ENCODE measurements at regions not wholly inside any gene's neighbourhood (a gene's known extent, or its start where the extent isn't known, plus 50 kb on each side); places are given as distances from the start of the nearest gene placed in this dataset.
"Not testable (repeated sequence)": the region's sequence is repeated elsewhere in the genome, so short reads cannot be mapped to it uniquely, and the experiment has no call there.

DNA sequence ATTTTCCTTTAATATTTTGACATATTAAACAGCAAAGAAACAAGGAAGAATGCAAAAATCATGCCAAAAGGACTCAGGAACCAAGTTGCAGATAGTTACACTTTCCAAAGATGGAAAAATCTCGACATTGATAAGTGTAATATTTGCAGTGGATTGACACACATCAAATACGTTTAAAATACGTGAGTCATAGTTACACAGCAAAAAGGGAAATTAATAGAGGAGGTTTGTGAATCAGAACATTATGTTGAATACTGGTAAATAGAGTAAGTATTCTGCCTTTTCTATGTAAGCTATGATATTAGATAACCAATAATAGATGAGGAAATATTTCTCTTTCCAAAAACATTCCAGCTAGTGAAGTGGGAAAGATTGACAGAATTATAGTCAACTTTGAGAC is 1761.3 kb upstream of the IGFBP7 start:
- no peak for DNase-seq

DNA sequence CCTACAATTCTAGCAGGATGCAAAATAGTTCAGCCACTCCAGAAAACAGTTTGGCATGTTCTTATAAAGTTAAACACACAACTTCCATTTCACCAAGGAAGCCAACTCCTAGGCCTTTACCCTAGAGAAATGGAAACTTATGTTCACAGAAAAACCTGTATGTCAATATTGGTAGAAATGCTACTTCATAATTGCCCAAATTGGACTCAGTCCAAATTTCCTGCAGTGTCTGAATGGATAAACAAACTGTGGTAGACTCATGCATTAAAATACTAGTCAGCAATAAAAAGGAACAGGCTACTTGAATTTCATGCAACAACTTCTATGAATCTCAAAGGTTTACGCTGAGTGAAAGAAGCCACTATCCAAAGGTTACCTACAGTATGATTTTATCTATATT is 1738.8 kb upstream of the IGFBP7 start:
- DNase-seq = no peak

DNA sequence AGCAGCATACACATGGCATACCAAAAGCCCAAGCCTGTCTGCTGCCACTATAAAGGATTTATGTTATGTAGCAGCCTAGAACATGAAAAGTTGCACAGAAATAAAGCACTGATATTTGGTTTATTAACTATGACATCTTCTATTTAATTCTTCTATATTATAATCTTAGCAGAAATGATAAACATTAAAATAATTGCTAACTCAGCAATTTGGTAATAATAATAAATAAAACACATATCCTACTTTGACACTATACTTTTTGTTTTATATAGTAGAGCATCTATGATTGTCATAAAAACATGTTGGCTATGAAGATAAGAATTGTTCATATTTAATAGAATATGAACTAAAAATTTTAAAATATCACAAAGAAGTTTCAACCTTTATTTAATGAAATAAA is 1733.3 kb upstream of the IGFBP7 start:
- DNase-seq = no peak

DNA sequence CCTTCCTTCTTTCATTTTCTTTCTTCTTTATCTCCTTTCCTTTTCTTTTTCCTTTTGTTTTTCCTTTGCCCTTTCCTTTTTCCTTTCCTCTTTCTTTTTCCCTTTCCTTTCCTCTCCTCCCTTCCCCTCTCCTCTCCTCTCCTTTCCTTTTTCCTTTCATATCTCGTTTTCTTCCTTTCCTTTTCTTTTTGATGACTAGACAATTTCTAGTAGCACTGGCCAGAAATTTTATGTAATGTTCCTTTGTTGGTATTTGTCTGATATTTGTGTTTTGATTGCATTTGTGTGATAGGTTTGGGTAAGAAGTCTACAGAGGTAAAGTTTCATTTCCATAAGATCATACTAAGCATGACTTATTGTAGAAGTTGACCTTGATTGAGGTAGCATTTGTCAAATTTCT is 1722.9 kb upstream of the IGFBP7 start:
- no peak for DNase-seq

DNA sequence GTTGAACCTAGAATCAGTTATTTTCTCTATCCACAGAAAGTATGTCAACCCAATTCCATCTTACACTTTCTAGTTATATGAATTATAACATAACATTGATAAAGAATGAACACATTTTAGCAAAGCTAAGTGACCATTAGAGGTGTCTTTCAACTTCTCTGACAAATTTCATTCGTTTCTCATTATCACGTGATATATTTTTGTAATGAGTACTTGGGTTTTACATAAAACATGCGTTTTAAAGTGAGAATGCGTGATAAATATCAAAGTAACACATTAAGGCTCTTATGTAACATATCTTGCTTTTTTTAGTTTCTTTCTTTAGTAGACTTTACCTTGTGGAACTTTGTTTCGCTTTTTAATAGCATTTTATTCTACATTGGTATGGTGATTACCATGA is 1715.1 kb upstream of the IGFBP7 start:
- DNase-seq = no peak

DNA sequence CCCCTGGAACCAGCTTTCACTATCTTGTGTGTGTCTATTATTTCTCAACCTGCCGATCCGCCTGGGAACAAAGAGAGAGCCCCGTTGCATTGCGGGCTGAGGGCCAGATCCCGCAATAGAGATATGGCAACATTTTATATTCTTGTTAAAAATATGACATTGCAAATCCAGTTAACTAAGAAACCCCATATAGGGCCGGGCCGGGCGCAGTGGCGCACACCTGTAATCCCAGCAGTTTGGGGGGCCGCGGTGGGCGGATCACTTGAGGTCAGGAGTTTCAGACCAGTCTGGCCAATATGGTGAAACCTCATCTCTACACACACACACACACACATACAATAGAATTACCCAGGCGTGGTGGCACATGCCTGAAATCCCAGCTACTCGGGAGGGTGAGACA is 1708.4 kb upstream of the IGFBP7 start:
- not testable (repeated sequence) for DNase-seq

DNA sequence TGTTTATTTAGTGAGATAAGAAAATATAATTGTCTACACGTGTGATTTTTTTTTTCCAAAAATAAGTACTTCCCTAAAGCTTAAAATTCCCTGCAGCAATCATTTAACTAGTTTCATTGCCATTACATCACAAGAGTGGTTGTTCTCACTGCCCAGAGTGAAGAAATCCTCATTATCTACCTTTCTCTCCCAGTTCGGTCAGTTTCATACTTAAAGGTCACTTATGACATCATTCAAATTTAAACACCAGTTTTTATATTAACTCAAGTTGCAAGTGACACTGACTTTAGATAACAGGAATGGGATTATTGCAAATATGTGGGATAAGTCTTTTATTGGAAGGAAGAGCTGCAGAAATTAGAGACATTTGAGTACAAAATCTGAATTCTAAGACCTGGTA is 1699.8 kb upstream of the IGFBP7 start:
- DNase-seq = no peak

DNA sequence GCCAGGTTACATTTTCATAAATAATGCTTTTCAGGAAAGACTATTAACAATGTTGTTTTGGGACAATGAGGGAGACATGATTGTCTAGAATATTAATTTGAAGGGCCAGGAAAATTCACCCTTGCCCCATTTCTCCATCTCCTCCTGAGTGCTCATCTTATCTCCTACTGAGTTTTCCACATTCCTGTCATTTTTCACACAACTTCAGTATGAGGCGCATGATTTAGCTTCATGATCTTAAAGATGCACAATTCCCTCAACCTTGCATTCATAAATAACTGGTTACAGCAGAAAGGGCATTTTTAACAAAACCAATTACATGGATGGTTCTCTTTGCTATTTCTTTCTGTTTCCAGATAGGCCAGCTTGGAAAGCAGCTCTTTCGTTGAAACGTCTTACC is 1699.2 kb upstream of the IGFBP7 start:
- DNase-seq = no peak

DNA sequence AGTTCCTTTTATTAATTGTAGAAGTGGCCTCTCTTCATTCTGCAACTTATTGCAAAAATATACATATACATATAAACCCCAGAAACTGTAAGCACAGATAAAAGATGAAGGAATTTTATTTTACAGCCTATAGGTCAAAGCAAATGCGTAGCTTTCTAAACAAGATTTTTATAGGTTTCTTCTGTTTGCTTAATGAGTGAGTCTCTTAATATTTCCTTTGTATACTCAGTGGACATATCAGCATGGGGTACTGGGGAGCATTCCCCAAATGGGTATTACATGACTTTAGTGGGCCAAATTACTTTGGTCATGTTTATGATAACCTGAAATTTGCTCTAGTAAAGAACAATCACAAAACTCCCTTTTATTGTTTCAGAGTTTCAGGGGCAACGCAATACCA is 1698.6 kb upstream of the IGFBP7 start:
- DNase-seq = no peak

DNA sequence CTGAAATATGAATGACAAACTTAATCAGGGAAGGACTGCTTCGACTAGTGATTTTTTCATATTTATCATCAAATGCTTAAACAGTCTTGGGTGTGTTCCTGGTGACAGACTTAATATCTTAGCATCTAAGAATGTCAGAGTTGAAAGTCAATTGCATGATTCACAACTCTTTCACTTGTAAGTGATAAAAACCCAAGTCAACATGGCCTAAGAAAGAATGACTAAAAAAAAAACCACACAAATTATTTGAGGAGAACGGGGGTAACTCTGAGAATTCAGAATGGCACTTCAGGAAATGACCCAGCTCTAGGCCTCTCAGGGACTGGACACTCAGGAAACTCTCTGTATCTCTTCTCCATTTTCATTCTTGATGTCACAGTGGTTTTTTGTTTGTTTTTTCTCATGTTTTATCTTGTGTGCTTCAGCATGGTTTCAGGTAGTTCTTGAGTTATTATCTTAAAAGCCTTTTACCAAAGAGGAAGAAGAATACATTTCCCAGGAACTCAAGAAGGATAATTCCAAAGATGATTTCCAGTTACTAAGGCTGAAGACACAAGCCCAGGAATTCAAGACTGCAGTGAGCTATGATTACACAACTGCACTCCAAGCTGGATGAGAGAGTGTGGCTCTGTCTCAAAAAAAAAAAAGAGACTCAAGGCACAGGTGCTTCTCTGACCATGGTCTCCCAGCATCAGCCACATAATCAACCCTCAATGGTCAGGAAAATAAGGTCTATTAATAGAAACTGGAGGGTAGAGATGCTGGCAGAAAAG is 1697.8 kb upstream of the IGFBP7 start:
- no peak for DNase-seq

DNA sequence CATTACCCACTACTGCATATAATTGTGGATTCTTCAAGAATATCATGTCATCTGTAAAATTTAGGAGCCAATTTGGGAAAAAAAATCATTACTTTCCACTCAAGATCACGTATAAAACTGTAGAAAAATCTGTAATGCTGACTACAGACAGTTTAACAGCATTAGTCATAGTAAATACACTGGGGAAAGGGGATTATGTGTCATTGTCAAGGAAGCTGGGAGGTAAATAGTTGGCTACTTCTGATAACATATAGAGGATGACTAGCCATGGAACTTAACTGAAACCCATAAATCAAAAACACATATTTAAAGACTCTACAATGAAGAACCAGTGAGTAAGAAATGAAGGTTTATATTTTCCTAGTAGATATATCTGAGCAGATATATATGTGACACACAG is 1666.4 kb upstream of the IGFBP7 start:
- DNase-seq = no peak

DNA sequence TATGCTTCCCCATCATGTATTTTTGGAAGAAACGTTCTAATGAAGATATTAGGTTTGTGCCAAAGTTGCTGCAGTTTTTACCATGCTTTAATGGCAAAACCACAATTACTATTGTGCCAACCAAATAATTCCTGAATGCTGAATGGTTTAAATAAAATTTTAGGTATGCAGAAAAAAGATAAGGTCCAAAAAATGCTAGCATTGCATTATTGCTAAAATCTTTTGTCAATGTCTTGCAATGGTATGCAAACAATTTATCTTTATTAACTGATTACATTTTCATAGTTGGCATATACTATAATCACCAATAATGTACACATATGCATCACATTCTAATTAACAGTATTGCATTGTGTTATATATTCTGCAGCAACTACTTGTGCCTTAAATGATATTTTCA is 1657.4 kb upstream of the IGFBP7 start:
- no peak for DNase-seq

DNA sequence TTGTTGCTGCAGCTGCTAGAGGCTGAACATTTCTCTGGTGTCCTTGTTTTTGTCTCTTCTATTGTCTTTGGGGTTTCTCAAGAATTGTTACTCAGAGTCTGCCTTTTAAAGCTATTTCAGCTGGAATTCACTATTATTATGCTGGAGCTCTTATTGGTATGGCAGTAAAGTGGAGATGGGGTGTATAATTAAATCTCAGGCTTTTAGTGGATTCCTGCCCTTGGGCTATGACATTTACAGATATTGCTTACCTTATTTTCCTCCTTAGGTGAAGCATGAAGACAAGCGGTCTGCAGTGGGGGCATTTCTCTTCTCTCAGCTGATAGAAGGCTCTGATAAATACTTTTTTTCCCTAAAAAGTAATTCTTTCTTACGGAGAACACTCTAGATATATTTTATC is 1656.6 kb upstream of the IGFBP7 start:
- DNase-seq = no peak

DNA sequence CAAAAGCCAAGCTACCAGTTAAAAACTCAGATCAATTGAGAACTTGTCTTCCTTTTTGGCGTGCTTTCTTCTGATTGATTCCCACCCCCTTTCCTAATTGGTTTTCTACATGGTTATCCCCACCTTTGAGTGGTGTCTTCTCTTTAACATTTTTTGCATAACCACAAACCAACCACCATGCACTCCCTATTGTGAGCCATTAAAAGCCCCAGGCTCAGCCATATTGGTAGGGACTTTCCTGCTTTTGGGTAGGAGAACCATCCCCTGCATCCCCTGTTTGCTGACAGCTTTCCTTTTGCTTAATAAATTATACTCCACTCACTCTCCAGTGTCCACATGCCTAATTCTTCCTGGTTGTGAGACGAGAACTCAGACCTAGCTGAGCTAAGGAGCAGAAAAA is 1651.4 kb upstream of the IGFBP7 start:
- DNase-seq = no peak

DNA sequence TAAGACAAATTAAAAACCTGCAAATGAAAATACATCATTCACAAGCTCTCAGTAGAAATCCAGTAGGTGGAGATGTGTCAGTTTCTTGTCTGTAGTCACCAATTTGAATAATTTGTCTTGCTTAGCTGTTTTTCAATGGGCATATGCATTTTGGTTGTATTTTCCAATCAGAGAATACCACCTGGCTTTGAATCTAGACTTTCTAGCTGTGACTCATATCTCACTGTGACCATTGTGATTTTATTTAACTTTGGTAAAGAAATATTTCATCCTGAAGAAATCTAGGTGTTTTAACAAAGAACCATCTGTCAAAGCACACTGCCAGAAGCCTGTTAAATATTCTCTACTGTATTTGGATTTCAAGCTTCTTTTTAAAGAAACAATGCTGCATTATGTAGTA is 1650.6 kb upstream of the IGFBP7 start:
- no peak for DNase-seq

DNA sequence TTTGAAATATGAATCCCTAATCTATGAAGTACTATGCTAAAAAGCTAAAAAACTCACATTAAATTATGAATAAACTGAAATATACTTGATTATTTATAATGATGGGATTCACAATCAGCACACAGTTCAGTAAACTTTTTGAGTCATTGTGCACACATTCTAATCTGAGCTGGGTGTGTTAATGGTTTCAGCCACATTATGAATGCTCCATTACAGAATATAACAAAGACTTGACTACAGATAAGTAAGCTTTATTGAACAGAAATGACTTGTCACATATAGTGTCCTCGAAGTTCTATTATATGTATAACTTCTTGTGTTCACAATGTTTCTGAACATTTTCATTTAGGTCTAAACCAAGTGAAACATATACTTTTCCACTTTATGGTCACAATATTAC is 1649.9 kb upstream of the IGFBP7 start:
- DNase-seq = no peak

DNA sequence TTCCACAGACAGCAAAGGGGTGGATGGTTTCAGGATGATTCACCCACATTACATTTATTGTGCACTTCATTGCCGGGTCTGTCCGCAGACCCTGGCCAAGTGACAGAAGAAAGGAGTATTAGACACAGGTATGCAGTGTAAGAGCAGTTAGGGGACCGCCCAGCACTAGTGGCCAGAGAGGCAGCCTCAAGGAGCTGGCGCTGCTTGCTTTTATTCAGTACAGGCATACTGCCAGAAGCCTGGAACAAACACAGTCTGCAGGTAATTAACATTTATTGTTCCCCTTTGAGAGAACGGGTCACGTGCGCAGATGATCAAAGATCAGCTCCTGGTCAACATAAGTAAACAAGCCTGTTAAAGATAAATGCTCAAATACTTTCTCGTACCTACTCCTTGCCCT is 1639.0 kb upstream of the IGFBP7 start:
- no peak for DNase-seq

DNA sequence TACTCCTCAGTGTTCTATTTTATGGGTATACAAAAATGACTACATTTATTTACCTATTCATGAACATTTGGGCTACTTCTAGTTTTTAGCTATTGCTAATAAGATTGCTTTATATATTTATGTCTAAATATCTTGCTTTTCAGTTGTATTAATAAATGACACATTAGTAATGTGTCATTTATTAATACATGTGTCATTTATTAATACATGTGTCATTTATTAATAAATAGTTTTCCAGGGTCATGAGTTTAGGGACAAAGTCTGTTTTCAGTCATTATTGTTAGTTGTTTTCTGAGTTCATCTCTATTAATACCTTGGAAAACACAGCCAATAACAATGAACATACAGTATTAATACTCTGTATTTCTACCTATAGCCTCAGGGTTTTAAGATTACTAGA is 1630.7 kb upstream of the IGFBP7 start:
- DNase-seq = no peak

DNA sequence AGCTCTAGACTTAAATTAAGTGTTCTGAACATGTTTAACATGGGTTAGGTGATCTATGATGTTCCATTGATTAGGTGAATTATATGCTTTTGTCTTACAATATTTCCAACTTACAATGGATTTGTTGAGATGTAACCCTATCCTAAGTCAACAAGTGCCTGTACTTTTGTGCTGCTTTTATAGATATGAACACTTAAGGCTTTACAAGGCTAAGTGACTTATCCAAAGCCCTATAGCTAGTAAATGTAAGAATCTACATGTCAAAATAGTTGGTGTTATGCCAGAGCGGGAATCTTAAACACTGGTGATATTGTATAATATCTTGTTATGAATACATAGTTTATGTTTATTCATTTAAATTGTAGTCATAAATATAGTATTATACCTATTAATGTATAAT is 1629.1 kb upstream of the IGFBP7 start:
- no peak for DNase-seq

DNA sequence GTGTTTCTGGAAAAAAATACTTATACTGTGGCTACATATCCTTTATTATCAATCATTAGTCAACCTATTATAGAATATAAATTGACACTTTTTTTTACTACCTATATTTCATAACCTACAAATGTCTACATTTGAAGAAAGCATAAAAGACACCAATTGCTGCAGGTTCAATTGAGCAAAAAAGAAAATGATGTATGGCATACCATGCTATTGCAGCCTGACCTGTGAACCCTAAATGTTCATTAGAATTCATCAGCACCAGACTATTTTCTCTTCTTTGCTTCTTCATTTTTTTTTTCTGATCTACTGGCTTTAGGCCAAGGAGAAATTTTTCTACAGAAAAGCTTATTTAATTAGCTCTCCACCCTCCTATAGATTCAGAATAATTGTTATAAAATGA is 1628.2 kb upstream of the IGFBP7 start:
- DNase-seq = no peak

DNA sequence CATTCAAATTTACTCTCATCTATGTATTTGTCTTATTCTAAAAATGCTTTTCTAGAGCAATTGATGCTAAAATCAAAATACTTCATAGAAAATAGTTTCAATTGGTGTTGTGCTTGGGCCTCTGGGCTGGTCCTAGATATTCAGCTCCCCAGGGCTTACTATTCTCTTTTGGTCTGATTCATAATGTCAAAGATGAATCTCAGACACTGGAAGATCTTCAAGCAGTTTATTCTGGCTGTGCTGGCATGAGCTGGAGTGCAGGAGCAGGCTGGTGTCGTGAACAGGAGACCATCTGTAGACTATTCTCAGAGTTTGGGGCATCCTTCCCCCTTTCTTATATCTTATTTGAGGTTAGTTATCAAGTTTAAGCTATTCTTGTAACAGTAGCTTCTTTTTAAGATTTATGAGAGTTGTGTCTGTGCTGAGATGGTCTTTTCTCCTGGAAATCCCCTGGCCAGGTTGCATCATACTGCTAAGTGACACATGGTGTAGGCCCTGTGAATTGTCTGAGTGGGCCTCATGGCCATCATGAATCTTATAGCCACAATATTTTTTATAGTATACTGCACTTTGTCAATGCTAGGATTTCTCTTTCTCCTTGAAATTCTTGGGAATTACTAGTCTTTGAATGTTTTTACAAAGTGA is 1624.0 kb upstream of the IGFBP7 start:
- DNase-seq = peak; percentile 41

DNA sequence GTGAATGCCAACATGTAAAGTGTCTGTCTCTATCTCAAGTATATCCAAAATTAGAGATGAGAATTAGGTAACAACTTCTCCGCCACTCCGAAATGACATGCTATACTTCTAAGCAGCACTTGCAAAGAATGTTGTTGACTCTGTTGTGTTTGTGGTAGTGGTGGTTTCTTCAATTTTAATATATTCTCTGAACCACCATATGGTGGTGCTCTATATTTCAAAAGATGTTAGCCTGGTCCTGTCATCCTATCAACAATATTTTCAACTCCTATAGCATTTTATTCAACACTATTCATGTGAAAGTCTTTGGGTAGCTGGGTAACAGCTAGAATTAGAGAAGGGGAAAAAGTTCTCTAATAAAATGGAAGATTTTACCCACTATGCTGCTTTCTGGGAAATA is 1622.8 kb upstream of the IGFBP7 start:
- peak; percentile 46 for DNase-seq

DNA sequence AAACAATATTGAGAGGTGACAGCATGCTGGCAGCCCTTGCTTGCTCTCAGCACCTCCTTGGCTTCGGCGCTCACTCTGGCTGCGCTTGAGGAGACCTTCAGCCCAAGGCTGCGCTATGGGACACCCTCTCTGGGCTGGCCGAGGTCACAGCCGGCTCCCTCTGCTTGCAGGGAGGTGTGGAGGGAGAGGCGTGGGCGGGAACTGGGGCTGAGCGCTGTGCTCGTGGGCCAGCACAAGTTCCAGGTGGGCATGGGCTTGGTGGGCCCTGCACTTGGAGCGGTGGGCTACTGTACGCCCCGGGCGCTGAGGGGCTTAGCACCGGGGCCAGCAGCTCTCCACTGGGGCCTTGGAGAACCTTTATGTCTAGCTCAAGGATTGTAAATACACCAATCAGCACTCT is 1613.8 kb upstream of the IGFBP7 start:
- DNase-seq = no peak

DNA sequence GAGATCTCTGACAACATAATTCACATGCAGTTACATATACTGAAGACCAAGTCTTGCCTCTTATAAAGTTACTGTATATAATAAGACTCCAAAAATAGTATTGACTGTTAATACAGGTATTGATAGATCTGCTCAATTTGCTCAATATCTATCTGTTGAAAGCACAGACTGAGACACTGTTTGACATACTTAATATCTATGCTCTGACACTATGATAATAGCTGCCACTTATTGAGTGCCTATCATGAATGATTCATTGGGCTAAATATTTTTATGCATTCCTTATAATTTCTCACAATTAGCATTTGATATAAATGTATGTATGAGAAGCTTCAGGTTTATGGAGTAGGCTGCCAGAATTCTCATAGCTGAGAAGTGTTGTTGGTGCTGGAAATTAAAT is 1600.9 kb upstream of the IGFBP7 start:
- no peak for DNase-seq

DNA sequence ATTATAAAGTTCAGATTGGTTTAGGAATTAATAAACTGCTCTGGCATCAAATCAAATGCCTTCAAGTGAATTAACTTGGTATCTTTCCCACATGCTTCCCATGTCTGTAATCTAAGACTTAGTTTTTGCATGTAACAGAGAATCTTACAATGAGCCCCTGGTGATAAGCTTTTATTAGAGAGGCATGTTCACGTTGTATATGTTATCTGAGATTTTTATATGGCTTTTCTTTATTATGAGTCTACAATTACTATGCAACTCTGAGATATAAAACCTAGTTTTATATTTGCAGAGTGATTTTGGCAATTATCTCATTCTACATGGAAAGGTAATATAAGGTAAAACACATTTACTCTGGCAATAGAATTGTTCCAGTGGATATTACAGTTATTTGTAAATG is 1578.4 kb upstream of the IGFBP7 start:
- no peak for DNase-seq
